OCI-LY7 (cell line): ENCODE measurements at regions not wholly inside any gene's neighbourhood (a gene's known extent, or its start where the extent isn't known, plus 50 kb on each side); places are given as distances from the start of the nearest gene placed in this dataset.

ENCODE experiments used
- BruUV-seq: library from RNA; stranded (reverse); fragments of 400-500 nt; replicated peaks from 2 replicates; lab custom pipeline; 2021; lab: Mats Ljungman, UMichigan
- CTCF ChIA-PET: fragments of 300-600 bp; sonication (Branson Sonifier 250); formaldehyde crosslinking; loops from one replicate; lab custom pipeline; 2022; ENCODE audit warnings: antibody characterized with exemption; ENCODE audit not compliant: unreplicated experiment; lab: Charles Lee
- POLR2A ChIA-PET: fragments of 300-600 bp; sonication (Branson Sonifier 250); formaldehyde crosslinking; loops from one replicate; lab custom pipeline; 2022; ENCODE audit warnings: antibody characterized with exemption; lab: Charles Lee
- DNase-seq: peaks from one replicate; pipeline ENCODE4 v3.0.0-alpha.2; 2015; ENCODE audit warnings: low spot score
- H2AFZ ChIP-seq: fragments of 200-600 bp; sonication (generic), shearing (Covaris generic); 2 replicates; pipeline ENCODE4 v1.6.1; 2014; ENCODE audit warnings: mild to moderate bottlenecking, antibody characterized with exemption, low read length, moderate library complexity
- H3K27ac ChIP-seq: fragments of 200-600 bp; sonication (generic); 2 replicates; pipeline ENCODE4 v1.5.1; 2014; ENCODE audit warnings: mixed run types, low read depth, mild to moderate bottlenecking, moderate library complexity, low read length, inconsistent platforms; ENCODE audit not compliant: poor library complexity, severe bottlenecking
- H3K36me3 ChIP-seq: fragments of 200-600 bp; sonication (generic); 2 replicates; pipeline ENCODE4 v1.6.1; 2014; ENCODE audit warnings: mild to moderate bottlenecking, antibody characterized with exemption, low read length, moderate library complexity, mixed read lengths; ENCODE audit not compliant: insufficient read depth
- H3K4me1 ChIP-seq: fragments of 200-600 bp; sonication (generic); 2 replicates; pipeline ENCODE4 v1.5.1; 2014; ENCODE audit warnings: mild to moderate bottlenecking, low read length; ENCODE audit not compliant: insufficient read depth, poor library complexity, severe bottlenecking
- H3K4me2 ChIP-seq: fragments of 200-600 bp; sonication (generic); 2 replicates; pipeline ENCODE4 v1.6.1; 2014; ENCODE audit warnings: mild to moderate bottlenecking, low read length
- H3K4me3 ChIP-seq: fragments of 200-600 bp; sonication (generic); 2 replicates; pipeline ENCODE4 v1.5.1; 2014; ENCODE audit warnings: mild to moderate bottlenecking, low read depth, low read length; ENCODE audit not compliant: poor library complexity, severe bottlenecking
- H3K79me2 ChIP-seq: fragments of 200-600 bp; sonication (generic); 2 replicates; pipeline ENCODE4 v1.6.1; 2016; ENCODE audit warnings: low read depth, mild to moderate bottlenecking, low read length, moderate library complexity, mixed read lengths; ENCODE audit not compliant: insufficient read depth
- H3K9me2 ChIP-seq: fragments of 200-600 bp; sonication (generic); 2 replicates; pipeline ENCODE4 v1.6.1; 2016; ENCODE audit warnings: mild to moderate bottlenecking, low read length, mixed read lengths; ENCODE audit not compliant: insufficient read depth
- H3K9me3 ChIP-seq: fragments of 200-600 bp; sonication (generic); 2 replicates; pipeline ENCODE4 v1.6.1; 2014; ENCODE audit warnings: mild to moderate bottlenecking, mixed run types, low read length, mixed read lengths
- H4K20me1 ChIP-seq: fragments of 200-600 bp; sonication (generic); 2 replicates; pipeline ENCODE4 v1.6.1; 2014; ENCODE audit warnings: mild to moderate bottlenecking, antibody characterized with exemption, low read length, moderate library complexity, mixed read lengths; ENCODE audit not compliant: insufficient read depth
- EZH2phosphoT487 ChIP-seq: fragments of 200-600 bp; sonication (generic); IDR thresholded peaks from 2 replicates; pipeline ENCODE4 v1.6.1; 2018; ENCODE audit warnings: low read depth, borderline replicate concordance, mild to moderate bottlenecking, mixed run types, antibody characterized with exemption, low read length, moderate library complexity, mixed read lengths
- intact Hi-C: fragments of 100-400 bp; cut with micrococcal nuclease; formaldehyde crosslinking; loops from one replicate; pipeline ENCODE4 v1.10.0; 2022; ENCODE audit not compliant: unreplicated experiment
- TF ChIP-seq, protein P1 (sequence below): fragments of 200-600 bp; sonication (generic); conservative IDR thresholded peaks from 2 replicates; pipeline ENCODE4 v1.5.1; 2014; ENCODE audit warnings: mild to moderate bottlenecking, antibody characterized with exemption, low read length, moderate library complexity, mixed read lengths

DNA sequence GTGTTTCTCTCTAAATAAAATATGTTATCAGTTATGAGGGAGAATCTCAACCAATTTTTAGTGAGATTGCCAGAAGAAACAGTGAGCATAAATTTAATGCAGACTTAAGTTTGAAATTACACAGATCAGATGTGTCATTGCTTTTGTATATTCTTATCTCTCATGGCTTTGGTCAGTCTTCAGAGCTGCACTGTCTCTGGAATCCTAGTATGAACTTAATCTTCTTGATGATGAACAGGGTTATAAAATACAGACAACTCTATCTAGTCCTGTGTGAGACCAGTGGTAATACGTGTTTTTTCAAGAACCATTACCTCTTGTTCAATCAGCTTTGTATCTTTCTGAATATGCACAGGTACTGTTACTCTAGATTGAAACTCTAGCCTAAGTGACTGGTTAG lies 528.0 kb downstream of the DACH1 start:
- Histone ChIP-seq H3K27ac (no peak overlapping the region), H3K4me2 (no peak overlapping the region), H3K9me3 (no peaks in the 10 kb centered on the region), H3K4me1 (no peaks in the 10 kb centered on the region), H3K4me3 (no peak overlapping the region), H3K36me3 (no peaks in the 10 kb centered on the region), H3K79me2 (no peaks in the 10 kb centered on the region), H3K9me2 (no peaks in the 10 kb centered on the region), H4K20me1 (no peaks in the 10 kb centered on the region), H2AFZ (no peak overlapping the region)
- TF ChIP-seq, protein P1, sequence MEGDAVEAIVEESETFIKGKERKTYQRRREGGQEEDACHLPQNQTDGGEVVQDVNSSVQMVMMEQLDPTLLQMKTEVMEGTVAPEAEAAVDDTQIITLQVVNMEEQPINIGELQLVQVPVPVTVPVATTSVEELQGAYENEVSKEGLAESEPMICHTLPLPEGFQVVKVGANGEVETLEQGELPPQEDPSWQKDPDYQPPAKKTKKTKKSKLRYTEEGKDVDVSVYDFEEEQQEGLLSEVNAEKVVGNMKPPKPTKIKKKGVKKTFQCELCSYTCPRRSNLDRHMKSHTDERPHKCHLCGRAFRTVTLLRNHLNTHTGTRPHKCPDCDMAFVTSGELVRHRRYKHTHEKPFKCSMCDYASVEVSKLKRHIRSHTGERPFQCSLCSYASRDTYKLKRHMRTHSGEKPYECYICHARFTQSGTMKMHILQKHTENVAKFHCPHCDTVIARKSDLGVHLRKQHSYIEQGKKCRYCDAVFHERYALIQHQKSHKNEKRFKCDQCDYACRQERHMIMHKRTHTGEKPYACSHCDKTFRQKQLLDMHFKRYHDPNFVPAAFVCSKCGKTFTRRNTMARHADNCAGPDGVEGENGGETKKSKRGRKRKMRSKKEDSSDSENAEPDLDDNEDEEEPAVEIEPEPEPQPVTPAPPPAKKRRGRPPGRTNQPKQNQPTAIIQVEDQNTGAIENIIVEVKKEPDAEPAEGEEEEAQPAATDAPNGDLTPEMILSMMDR, result no peak
- TF ChIP-seq EZH2phosphoT487, result no peak
- DNase-seq, result no peak
- no TSS peak for BruUV-seq
- ChIA-PET POLR2A (no interaction called here), CTCF (no interaction called here)
- intact Hi-C loops, result no loop called here

DNA sequence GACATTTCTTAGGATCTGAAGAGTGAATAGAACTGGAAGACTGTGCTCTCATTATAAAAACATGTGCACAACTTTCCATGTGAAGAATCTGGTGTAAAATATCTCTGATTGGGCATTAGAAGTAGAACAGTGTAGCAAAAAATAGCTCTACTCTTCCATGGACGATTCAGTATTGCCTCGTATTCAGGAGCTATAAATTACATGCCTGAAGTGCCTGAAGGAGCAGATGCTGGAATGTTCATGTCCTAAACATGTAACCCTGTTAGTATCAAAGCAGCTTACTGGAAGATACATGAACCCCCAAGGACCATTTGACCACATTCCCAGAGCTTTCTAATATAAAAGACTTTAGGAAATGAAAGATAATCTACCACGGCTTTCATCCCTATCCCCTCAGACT lies 528.9 kb downstream of the DACH1 start:
- intact Hi-C loops, result no loop called here
- Histone ChIP-seq H3K9me3 (no peaks in the 10 kb centered on the region), H3K4me3 (no peak overlapping the region), H3K4me1 (no peaks in the 10 kb centered on the region), H3K27ac (no peak overlapping the region), H2AFZ (no peak overlapping the region), H3K4me2 (no peak overlapping the region), H4K20me1 (no peaks in the 10 kb centered on the region), H3K9me2 (no peaks in the 10 kb centered on the region), H3K36me3 (no peaks in the 10 kb centered on the region), H3K79me2 (no peaks in the 10 kb centered on the region)
- no TSS peak for BruUV-seq
- no peak for TF ChIP-seq EZH2phosphoT487
- TF ChIP-seq, protein P1, result no peak
- DNase-seq, result no peak
- ChIA-PET CTCF (no interaction called here), POLR2A (interaction anchor here (0.6 to 0.7 kb wide), 2 partner anchors 9 to 29 kb away, joined by 3 read pairs; no protein-coding TSS in a partner anchor)

DNA sequence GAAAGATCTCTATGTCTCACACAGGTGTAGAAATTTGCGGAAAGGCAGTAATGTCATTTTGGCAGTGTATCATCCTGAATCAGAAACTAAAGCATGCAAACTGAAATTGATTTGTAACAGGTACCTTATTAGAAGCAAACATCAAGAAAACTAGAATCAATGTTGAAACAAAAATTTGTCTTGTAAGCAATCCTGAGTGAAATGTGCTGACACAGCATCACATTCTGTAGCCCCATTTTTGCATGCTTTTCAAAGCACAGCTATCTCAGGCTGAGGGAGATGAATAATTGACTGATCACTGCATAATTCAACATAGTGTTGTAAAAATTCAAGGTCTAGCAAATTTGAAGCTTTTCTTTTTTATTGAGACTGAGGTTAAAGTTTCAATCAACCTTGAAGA lies 539.7 kb downstream of the DACH1 start:
- H3K79me2 ChIP-seq, result no peaks in the 10 kb centered on the region
- H2AFZ ChIP-seq, result no peak overlapping the region
- H3K9me3 ChIP-seq, result no peaks in the 10 kb centered on the region
- CTCF ChIA-PET, result no interaction called here
- intact Hi-C loops, result no loop called here
- no peak overlapping the region for H3K4me3 ChIP-seq
- H3K36me3 ChIP-seq, result no peaks in the 10 kb centered on the region
- no peaks in the 10 kb centered on the region for H3K9me2 ChIP-seq
- no peak for DNase-seq
- POLR2A ChIA-PET, result no interaction called here
- BruUV-seq, result no TSS peak
- H3K4me1 ChIP-seq, result no peaks in the 10 kb centered on the region
- TF ChIP-seq, protein P1, result no peak
- no peak for TF ChIP-seq EZH2phosphoT487
- H3K4me2 ChIP-seq, result no peak overlapping the region
- H3K27ac ChIP-seq, result no peak overlapping the region
- H4K20me1 ChIP-seq, result no peaks in the 10 kb centered on the region
